ENCODE measurements at regions not wholly inside any gene's neighbourhood (a gene's known extent, or its start where the extent isn't known, plus 50 kb on each side); places are given as distances from the start of the nearest gene placed in this dataset.
A peak's percentile ranks its signal among the peaks of the same experiment; 100 is the strongest.

DNA sequence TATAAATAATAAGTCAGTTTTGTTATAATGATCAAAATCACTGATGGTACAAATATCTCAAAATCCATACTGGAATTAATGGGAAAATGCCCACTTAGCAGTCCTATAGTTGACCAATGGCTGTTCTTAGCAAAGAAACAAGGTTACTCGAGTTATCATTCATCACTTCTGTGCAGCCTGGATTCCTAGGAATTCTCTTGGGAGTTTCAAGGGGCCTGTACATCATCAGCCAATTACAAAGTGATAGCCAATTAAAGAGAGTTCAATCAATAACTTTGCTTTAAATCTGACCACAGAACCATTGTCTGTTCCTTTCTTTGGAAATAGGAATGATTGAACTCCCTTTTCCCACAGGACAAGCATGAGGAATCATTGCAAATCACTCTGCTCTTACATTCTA is 205.5 kb downstream of the PCDH19 start:
- Histone ChIP-seq H3K4me3 (no peak overlapping the region), H3K27ac (no peak overlapping the region), H3K36me3 (replicated peaks in 1 of 2) (no peaks in the 10 kb centered on the region), H3K9me3 (replicated peaks in 1 of 3) (no peaks in the 10 kb centered on the region), H3K27me3 (no peaks in the 10 kb centered on the region), H3K4me1 (replicated peaks in 1 of 2) (no peaks in the 10 kb centered on the region)
- no peak for DNase-seq
- 36 to 63% (median 46%) methylated on average over 1 of the region's 1 CpG for WGBS, 4 donors
- no peak for TF ChIP-seq POLR2A (IDR thresholded peaks at IDR 0.05)
- TF ChIP-seq, protein P1, sequence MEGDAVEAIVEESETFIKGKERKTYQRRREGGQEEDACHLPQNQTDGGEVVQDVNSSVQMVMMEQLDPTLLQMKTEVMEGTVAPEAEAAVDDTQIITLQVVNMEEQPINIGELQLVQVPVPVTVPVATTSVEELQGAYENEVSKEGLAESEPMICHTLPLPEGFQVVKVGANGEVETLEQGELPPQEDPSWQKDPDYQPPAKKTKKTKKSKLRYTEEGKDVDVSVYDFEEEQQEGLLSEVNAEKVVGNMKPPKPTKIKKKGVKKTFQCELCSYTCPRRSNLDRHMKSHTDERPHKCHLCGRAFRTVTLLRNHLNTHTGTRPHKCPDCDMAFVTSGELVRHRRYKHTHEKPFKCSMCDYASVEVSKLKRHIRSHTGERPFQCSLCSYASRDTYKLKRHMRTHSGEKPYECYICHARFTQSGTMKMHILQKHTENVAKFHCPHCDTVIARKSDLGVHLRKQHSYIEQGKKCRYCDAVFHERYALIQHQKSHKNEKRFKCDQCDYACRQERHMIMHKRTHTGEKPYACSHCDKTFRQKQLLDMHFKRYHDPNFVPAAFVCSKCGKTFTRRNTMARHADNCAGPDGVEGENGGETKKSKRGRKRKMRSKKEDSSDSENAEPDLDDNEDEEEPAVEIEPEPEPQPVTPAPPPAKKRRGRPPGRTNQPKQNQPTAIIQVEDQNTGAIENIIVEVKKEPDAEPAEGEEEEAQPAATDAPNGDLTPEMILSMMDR (IDR thresholded peaks at IDR 0.05) = no peak
- intact Hi-C loops (cut with DNase I) = no loop called here

DNA sequence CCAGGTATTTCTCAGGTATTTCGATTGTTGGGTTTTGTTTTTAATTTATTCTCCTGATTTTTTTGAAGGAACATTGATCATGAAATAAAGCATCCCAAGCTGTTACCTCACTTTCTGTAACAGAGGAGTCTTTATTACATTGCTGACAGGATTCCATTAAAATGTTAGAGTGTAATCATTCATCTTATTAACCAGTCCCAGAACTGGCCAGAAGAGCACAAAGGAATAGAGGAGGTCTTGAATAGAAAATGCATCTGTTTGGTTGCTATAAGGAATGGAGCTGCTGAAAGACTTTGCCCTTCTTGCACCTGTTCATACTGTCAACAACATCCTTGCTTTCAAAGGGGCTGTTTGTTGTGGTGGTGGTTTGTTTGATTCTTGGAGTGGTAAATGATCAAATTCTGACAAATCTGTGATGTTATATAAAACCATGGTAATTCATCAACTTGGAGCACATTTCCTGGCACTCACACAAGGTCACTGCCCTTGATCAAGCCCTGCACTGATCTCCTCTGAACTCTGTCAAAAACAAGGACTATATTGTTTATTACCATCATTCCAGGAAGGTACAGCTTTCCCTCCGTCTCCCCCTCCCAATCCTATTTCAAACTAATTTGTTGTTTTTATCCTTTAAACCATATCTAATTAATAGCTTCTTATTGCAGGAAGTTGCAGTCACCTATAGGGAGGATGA is 215.8 kb downstream of the PCDH19 start:
- Histone ChIP-seq H3K36me3 (replicated peaks in 1 of 2) (no peaks in the 10 kb centered on the region), H3K9me3 (replicated peaks in 1 of 3) (no peaks in the 10 kb centered on the region), H3K27ac (no peak overlapping the region), H3K4me1 (replicated peaks in 1 of 2) (no peaks in the 10 kb centered on the region), H3K4me3 (no peak overlapping the region), H3K27me3 (peaks cover 4% of the 10 kb centered on the region)
- intact Hi-C loops (cut with DNase I) = no loop called here
- WGBS, 4 donors = 22 to 42% (median 34%) methylated on average over 2 of the region's 2 CpGs
- DNase-seq = peak in 1 of 7 donors; percentile 1
- no peak for TF ChIP-seq POLR2A (IDR thresholded peaks at IDR 0.05)
- TF ChIP-seq, protein P1 (IDR thresholded peaks at IDR 0.05) = no peak
